HG03095 (cell line): ENCODE measurements at regions not wholly inside any gene's neighbourhood (a gene's known extent, or its start where the extent isn't known, plus 50 kb on each side); places are given as distances from the start of the nearest gene placed in this dataset.

Source experiments
- ATAC-seq: cut with Tn5 transposase; IDR thresholded peaks from one replicate; pipeline ENCODE4 v1.9.1; 2021; ENCODE audit warnings: moderate library complexity; ENCODE audit not compliant: unreplicated experiment

DNA sequence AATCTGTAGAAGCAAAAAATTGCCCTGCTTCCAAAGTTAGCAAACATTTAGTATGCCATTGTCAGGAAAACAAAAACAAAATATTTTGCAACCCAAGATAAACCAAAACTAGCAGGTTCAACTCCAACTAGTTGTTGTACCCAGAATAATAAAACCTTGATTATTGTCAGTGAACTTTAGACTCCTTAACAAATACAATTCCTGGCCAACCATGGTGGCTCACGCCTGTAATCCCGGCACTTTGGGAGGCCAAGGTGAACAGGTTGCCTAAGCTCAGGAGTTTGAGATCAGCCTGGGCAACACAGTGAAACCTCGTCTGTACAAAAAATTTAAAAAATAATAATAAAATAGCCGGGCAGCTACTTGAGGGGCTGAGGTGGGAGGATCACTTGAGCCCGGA is 53.6 kb upstream of the EPCAM start:
- no peak for ATAC-seq

DNA sequence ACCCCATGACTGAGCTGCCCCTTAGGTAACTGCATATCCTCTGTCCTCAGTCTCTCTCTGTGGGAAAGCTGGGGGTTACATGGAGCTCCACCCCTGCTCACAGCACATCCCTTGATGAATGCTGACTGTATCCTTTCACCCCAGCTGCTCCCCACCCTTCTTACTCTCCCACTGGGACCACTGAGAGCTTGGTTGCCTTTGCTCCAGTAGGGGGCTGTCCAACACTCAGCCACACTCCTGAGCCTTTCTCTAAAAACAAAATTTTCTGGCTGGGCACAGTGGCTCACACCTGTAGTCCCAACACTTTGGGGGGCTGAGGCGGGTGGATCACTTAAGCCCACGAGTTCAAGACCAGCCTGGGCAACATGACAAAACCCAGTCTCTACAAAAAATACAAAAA is 55.4 kb upstream of the EPCAM start:
- no peak for ATAC-seq

DNA sequence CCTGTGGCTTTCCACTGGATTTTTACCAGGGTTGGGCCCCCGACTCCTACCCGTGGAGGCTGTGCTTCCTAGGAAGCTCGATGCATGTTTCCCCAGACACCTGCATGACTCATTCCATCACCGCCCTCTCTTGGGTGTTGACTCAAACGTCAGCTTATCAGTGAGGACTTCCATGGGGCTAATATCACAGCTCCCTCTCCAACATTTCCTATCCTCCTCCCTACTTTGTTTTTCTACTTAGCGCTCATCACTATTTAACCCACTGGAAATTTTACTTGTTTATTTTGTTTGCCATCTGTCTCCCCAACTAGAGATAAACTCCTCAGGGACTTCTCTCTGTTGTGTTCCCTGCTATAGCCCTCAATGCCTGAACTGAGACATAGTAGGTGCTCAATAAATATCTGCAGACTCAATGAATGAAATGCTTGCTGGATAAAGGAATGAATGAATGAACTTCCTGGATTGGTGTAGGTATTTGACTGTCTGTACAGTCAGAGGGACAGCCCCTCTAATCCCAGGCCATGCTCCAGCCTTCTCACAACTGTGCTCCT is 55.9 kb upstream of the EPCAM start:
- ATAC-seq: no peak

DNA sequence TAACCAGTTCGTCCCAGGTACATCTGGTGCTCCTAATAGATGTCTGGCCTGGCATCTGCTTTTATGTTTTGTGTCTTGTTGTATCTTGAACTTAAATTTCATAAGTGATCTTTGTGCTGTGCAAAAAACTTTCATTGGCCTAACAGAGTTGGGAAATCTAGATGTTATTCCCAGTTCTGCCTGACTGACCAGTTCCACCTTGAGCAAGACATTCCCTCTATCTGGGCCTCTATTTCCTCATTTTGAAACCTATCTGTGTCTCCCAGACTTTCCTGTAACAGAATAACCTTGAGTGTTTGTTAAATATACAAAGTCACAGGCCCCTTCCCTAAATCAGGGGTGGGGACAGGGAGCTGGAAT is 56.6 kb upstream of the EPCAM start:
- ATAC-seq: no peak

DNA sequence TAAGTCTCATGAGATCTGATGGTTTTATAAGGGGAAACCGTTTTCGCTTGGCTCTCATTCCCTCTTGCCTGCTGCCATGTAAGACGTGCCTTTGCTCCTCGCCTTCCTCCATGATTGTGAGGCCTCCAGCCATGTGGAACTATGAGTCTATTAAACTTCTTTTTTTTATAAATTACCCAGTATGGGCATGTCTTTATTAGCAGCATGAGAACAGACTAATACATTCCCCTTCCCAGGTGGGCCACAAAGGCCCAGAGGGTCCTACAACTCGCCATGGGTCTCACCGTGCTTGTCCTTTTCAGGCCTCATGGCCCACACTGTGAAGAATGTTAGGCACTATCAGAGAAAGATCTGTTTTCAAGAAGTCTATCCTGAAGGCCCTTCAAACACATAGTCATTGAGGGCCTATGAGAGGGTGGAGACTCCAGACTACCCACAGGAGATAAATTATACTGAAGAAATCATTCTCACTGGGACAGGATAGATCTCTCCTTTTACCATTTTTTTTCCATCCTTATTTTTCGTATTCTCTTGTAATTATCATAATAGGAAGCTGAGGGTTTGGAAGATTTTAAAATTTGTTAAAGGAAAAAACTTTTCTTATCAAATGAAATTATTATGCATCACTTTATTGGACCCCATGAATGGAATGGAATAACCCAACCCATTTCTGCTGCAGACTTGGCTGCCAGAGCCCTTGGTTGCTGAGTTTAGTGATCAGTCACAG is 57.2 kb upstream of the EPCAM start:
- ATAC-seq: no peak

DNA sequence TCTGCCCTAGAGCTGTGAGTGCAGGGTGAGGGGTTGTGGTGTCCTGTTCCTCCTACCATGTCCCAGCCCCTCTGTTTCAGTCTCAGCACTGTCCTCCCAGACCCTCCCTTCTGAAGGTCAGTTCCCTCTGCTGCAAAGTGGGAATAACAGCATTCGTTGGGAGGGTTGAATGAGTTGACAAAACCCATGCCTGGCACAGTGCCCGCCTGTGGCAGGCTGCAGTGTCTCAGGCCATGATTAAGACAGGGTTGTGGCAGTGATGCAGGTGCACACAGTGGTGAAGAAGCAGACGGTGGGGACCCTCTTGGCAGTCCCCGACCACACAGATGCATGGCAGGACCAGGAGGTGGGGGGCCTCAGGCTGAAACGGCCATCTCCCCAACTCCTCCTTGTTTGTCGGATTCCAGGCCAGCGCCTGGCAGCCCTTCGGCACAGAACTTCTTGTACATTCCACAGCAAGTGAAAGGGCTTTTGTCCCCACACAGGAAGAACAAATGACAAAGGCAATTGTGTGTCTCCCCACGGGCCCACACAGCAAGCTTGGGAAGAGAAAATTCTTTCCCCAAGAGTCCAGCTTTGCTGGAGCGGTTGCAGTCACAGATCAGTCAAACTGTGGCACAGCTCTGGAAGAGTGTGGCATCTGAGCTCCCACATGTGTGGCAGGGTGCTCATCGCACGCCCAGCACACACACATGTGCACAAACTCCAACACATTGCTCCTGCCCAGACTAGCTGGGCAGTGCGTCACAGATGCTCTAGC is 58.1 kb upstream of the EPCAM start:
- ATAC-seq: peak; percentile 1

DNA sequence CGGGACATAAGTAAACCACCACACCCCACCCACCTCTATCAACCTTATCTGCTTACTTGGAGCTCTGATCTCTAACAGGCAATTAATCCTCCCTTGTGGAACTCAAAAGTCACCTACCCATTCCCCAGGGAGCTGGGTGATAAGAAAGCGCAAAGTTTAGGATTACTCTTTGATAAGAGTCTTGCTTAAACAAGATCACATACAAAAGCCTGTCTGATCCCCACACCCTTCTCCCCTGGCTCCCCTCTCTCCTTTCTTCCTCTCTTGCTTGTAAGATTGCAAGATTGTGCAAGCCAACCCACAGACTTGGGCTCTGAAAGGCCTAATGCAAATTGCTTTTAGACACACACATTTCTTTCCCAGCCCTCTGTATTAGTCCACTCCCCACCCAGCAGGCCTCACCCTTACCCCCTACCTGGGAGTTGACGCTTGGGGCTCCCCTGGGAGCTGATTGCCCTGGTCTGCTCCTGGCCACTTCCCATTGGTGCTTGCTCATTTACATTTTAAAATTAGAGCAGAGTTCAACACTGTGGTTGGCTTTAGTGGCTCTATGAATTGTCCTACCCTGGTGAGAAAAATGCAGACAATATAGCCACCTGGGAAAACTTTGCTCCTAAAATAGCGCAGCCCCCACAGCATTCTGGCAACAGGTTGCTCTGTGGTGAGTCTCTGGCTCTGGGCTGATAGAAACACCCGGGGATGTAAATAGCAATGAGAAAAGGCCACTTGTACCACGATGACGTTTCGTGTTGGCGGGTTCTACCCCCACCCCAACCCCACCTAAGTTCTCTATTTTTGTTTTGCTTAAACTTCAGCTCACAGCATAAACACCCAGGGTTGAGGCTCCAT is 58.9 kb upstream of the EPCAM start:
- peak; percentile 82 for ATAC-seq

DNA sequence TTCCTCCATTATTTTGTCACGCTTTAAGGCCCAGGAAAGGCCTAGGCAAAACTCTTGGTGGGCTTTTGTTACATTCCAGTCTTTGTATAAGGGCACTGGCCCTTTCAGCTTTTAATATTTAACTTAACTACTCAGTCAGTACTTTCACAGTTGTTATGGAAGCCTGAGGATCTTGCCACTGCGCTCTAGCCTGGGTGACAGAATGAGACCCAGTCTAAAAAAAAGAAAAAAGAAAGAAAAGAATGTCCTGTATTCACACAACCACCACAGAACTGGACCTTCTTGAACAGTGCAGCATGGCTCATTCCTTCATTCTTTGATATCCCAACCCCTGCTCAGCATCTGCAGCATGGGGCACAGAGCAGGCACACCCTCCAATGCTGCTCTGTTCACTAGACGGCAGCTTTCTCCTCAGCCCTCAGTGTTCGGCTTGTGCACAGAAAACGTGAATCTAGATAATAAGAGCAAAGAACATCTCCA is 59.6 kb upstream of the EPCAM start:
- ATAC-seq: no peak

DNA sequence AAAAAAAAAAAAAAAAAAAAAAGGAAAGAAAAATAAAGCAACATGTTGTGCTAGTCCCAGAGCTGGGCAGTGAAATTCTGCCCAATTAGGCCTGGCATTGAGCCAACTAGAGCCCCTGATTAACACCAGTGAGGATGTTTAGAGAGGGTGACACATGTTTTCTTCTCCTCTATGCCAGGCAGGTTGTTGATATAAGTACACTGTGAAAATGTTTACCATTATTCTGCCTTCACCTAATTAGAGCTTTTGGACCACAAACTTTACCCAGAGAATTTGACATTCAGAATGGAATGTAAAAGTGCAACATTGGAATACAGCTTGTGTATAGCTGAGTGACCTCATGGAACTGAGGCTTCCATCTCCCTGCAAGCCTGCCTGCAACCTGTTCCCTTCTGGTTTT is 62.0 kb upstream of the EPCAM start:
- ATAC-seq: no peak

DNA sequence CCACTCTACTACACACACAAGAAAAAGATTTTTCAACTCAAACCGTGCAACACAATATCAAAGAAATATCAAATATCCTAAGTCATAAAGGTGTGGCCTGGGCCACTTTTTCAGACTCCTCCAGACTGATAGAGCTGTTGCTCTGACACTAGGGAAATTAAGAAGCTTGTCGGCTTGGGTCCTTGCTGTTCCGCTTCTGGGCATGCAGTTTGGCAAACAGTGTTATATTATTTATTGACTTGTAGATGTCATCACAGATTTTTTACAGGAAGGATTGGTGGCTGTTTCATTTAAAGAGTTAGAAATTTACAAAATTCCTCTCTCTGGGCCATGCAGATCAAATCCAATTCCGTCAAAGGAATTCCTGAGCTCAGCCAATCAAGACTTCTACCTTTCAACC is 64.5 kb upstream of the EPCAM start:
- no peak for ATAC-seq

DNA sequence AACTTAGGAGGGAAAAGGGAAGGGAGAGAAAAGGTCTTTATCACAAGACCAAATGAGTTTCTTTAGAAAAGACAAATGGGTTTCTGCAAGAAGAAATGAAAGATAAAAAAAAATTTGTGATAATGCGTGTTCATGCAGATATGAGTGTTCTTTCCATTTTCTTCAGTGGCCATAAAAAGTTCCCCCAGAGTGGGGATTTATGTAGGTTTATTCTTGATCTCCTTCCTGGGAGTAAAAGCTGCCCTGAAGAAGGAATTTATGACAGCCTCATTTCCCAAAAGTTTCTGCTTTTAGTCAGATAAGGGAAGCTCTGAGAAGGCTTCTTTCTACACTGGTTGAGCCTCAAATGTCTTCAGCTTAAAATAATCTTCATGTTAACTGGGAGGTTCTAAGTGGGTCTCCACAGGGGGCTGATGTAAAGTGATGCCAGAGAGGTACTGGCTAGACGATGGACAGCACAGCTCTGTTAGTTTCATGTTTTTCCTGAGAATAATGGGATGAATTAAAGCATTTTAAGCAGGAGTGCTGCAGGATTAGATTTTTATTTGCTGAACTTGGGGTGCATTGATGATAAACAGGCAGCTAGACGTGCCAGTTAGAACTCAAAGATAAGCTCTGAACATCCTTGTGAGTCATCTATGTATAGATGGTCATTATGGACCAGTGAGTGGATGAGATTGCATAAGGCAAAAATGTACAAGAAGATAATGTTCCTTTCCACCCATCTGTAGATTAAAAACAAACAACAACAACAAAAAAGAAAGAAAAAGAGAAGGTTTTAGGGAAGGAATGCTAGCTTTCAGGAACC is 65.6 kb upstream of the EPCAM start:
- no peak for ATAC-seq

DNA sequence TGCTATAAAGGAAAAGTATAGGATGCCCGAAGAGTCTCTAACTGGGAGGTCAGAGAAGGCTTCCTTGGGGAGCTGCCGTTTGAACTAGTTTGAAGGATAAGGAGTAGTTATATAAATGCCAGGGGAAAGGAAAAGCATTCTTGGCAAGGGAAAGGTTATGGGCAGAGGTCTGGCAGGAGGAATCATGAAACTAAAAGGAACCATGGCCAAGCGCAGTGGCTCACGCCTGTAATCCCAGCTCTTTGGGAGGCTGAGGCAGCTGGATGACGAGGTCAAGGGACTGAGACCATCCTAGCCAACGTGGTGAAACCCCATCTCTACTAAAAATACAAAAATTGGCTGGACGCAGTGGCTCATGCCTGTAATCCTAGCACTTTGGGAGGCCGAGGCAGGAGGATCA is 66.8 kb upstream of the EPCAM start:
- no peak for ATAC-seq

DNA sequence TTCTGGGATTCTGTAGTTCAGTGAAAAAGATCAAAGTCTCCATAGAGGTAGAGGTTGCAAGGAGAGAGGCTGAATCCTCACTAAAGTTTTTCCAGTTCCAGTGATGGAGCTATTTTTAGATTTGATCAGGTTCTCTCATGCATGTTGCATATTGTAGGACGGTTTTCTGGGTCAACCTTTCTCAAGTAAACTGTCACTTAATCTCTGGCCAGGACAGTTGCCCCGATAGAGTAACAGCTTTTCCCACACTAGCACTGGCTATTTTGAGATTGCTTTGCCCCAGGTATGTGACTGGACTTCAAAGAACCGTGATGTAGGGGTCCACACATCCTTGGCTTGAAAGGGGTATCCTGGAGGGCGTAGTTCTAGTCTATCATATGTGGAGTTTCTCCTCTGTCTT is 67.4 kb upstream of the EPCAM start:
- ATAC-seq: no peak

DNA sequence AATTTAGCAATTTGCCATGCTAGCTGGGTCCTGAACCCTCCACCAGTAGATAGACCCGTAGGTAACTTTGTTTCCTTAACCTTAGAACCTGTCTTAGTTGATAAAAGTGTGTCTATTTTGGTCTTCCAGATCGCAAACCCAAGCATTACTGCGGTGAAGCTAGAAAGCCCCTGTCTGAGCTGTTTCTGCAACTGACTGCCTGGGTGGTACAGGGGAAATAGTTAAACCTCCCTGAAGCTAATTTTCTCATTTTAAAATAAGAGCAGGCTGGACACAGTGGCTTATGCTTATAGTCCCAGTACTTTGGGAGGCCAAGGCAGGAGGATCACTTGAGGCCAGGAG is 67.9 kb upstream of the EPCAM start:
- ATAC-seq: peak; percentile 65

DNA sequence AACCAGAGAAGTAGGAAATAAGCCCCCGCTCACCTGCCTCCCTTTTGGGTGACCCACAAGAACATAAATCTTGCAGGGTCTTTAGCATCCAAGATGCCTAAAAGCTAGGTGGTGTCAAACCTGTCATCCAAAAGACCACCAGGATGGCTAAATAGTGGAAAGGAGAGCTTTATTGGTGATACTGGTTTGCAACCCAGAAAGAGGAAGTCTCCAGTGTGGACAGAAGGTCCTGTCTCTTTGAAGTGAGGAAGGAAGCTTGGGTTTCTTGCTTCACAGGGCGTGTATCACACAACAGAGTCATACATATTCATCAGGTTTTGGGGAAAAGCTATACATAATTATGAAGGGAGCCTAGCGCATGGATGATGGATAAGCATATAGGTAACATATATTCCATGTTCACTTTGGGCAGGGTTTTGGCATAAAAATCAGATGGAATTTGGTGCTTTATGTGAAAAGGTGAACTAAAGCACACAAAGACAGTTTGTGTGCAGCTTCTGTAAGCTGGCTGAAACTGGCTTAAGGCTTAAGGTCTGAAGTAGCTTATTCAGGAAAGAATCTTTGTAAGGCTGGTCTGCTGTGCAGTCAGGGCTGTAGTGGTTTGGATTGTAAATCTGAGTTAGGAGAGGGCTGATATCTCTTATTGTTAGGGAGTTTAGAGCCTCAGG is 68.4 kb upstream of the EPCAM start:
- peak; percentile 73 for ATAC-seq

DNA sequence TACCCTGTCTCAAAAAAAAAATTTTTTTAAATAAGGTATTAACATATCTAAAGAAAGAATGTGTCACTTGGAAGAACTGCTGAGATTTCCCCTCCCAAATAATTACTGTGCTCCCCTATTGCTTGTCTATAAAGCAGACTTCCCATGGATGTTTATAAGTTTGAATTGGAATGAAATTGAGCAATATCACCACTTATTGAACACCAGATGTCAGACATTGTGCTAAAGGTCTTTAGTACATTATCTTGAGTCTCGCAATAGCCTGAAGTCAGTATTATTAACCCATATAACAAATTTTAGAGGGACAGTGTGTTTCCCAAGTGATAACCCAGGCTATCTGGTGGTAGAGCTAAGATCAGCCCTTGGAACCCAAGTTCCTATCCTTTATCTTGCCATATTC is 69.0 kb upstream of the EPCAM start:
- ATAC-seq: no peak

DNA sequence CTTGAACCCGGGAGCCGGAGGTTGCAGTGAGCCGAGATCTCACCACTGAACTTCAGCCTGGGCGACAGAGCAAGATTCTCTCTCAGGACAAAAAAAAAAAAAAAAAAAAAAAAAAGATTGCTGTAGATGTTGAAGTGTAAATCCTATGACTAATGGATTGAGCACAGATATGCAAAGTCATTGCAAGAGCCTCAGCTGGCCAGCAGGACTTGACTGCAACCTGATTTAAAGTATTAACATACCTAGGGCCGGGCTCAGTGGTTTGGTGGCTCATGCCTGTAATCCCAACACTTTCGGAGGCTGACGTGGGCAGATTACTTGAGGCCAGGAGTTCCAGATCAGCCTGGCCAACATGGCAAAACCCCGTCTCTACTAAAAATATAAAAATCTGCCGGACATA is 69.6 kb upstream of the EPCAM start:
- no peak for ATAC-seq

DNA sequence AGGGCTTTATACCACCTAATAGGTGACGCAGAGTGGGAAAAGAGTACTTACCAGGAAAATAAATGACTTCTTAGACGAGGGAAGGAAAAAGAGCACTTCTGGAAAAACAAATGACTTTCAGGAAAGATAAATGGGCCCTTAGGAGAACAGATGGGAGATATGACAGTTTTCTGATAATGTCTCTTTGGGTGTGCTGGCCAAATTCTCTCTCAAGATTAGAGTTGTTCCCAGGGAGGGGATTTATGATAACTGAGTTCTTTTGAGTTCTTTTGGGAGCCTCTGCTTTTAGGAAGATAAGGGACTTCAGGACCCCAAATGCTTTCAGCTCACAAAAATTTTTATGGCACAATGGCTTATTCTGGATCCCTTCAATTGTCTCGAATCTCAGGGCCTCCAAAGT is 70.3 kb upstream of the EPCAM start:
- ATAC-seq: no peak

DNA sequence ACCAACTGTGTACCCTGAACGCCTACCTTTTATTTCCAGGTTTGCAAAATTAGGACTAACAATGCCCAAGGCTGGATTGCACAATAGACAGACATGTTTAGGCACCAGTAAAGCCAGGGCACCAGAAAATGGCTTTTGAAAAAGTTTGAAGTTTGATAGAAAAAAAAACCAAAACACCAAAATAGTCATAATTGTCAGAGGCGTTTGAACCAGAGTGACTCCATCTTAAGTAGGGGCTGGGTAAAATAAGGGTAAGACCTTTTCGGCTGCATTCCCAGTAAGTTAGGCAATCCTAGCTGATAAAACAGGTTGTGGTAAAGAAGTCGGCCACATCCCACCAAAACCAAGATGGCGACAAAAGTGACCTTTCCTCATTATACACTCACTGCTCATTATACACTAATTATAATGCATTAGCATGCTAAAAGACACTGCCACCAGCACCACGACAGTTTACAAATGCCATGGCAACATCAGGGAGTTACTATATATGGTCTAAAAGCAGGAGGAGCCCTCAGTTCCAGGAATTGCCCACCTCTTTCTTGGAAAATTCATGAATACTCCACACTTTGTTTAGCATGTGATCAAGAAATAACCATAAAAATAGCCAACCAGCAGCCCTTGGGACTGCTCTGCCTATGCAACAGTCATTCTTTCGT is 71.2 kb upstream of the EPCAM start:
- no peak for ATAC-seq
